Glomerular visceral epithelial cell (primary cell): ENCODE measurements at regions not wholly inside any gene's neighbourhood (a gene's known extent, or its start where the extent isn't known, plus 50 kb on each side); places are given as distances from the start of the nearest gene placed in this dataset.
"Not testable (repeated sequence)": the region's sequence is repeated elsewhere in the genome, so short reads cannot be mapped to it uniquely, and the experiment has no call there.

Experiments used
- DNase-seq: peaks from one replicate; pipeline ENCODE4 v3.0.0-alpha.2; 2016; ENCODE audit errors: extremely low spot score

GRCh38 chr4:85018983-85019382 lies 52.5 kb upstream of the WDFY3 start:
- no peak for DNase-seq

GRCh38 chr4:85019411-85019810 lies 52.9 kb upstream of the WDFY3 start:
- DNase-seq: no peak

- no peak for DNase-seq
Observed at GRCh38 chr4:85024671-85025070, 58.2 kb upstream of the WDFY3 start.

GRCh38 chr4:85028910-85029309 lies 62.4 kb upstream of the WDFY3 start:
- no peak for DNase-seq

GRCh38 chr4:85029453-85029852 lies 63.0 kb upstream of the WDFY3 start:
- DNase-seq: no peak

- no peak for DNase-seq
Observed at GRCh38 chr4:85030156-85030555, 63.7 kb upstream of the WDFY3 start.

GRCh38 chr4:85033838-85034237 lies 67.3 kb upstream of the WDFY3 start:
- not testable (repeated sequence) for DNase-seq

- no peak for DNase-seq
Observed at GRCh38 chr4:85039526-85039925, 73.0 kb upstream of the WDFY3 start.

GRCh38 chr4:85043812-85044496 lies 77.5 kb upstream of the WDFY3 start:
- not testable (repeated sequence) for DNase-seq

- DNase-seq: no peak
Observed at GRCh38 chr4:85050736-85051135, 84.2 kb upstream of the WDFY3 start.

GRCh38 chr4:85051526-85051925 lies 85.0 kb upstream of the WDFY3 start:
- no peak for DNase-seq

- DNase-seq: not testable (repeated sequence)
Observed at GRCh38 chr4:85054925-85055324, 88.4 kb upstream of the WDFY3 start.

- no peak for DNase-seq
Observed at GRCh38 chr4:85058551-85058950, 92.1 kb upstream of the WDFY3 start.

- DNase-seq: no peak
Observed at GRCh38 chr4:85061974-85062373, 95.5 kb upstream of the WDFY3 start.

GRCh38 chr4:85062466-85062865 lies 96.0 kb upstream of the WDFY3 start:
- DNase-seq: no peak

GRCh38 chr4:85067342-85067741 lies 100.9 kb upstream of the WDFY3 start:
- no peak for DNase-seq

- no peak for DNase-seq
Observed at GRCh38 chr4:85078016-85078415, 111.5 kb upstream of the WDFY3 start.

GRCh38 chr4:85081196-85081595 lies 114.7 kb upstream of the WDFY3 start:
- DNase-seq: no peak

- DNase-seq: peak; percentile 61
Observed at GRCh38 chr4:85084371-85085094, 118.0 kb upstream of the WDFY3 start.

- no peak for DNase-seq
Observed at GRCh38 chr4:85086721-85087120, 120.2 kb upstream of the WDFY3 start.

- no peak for DNase-seq
Observed at GRCh38 chr4:85092536-85092935, 126.0 kb upstream of the WDFY3 start.

- DNase-seq: no peak
Observed at GRCh38 chr4:85092943-85093342, 126.5 kb upstream of the WDFY3 start.

GRCh38 chr4:85094735-85095134 lies 128.2 kb upstream of the WDFY3 start:
- no peak for DNase-seq

GRCh38 chr4:85102606-85103005 lies 136.1 kb upstream of the WDFY3 start:
- DNase-seq: no peak
